Globus pallidus (tissue), 1 donor: ENCODE measurements at regions not wholly inside any gene's neighbourhood (a gene's known extent, or its start where the extent isn't known, plus 50 kb on each side); places are given as distances from the start of the nearest gene placed in this dataset.
"Not testable (repeated sequence)": the region's sequence is repeated elsewhere in the genome, so short reads cannot be mapped to it uniquely, and the experiment has no call there.

Experiments used
- DNase-seq: peaks from one replicate; pipeline ENCODE4 v3.0.0-alpha.2; 2015; ENCODE audit warnings: low spot score

- no peak for DNase-seq
Observed at GRCh38 chr13:62799931-62800436, 1384.3 kb upstream of the PCDH20 start.

DNA sequence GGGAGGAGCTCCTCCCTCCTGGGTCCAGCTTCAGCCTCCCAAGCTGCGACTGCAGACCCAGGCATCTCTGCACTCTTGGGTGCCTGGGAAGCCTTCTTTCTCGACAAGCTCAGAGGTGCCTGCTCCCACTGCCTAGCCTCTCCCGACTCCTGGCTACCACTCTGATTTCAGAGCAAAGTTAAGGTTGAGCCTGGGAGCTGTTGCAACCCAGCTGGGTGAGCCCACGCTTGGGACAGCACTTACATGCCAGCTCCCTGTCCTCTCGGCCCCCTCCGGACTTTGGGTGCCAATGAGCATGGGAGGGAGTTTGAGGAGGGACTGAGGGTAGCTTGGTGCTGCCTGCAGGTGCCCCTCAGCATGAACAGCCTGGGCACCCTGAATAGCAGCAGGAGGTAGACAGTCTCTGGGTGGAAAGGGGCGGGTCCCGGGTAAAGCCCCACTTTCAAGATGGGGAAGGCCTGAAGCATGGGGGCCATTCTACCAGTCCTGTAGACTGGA is 1383.4 kb upstream of the PCDH20 start:
- no peak for DNase-seq

DNA sequence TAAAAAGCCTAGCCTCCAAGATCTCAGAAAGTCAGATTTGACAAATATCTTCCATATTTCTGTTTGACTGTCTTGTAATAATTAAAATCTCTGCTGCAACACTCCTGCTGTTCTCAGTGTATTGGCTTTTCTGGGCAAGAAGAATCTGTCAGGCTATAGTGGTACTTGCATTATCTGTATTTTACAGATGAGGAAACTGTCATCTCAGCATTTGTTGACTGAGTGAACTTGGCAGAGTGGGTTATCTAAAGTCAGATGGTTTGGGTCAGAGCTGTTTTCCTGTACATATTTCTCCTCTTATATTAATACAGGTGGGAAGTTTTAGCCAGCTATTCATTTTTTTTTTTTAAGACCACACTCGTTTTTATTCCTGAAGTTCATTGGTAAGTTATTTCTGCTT is 1378.2 kb upstream of the PCDH20 start:
- no peak for DNase-seq

DNA sequence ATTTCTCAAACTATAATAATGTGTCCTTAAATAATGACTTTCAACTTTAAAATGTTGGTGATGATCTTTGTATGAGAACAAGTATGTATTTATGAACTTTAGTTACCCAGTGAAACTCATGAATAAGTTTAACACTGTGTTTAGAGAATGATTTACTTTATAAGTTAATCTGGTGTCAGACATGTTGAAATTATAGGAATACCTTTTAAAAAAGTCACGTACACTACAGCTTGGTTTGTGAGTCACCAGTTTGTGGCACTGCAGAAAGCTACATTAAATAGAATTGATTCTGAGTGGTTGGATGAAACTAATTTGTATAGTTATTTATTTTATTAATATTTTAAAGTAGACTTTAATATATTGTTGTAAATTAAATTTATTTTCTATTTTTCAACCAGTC is 1366.2 kb upstream of the PCDH20 start:
- no peak for DNase-seq

GRCh38 chr13:62779161-62779560 is 1363.5 kb upstream of the PCDH20 start:
- no peak for DNase-seq

DNA sequence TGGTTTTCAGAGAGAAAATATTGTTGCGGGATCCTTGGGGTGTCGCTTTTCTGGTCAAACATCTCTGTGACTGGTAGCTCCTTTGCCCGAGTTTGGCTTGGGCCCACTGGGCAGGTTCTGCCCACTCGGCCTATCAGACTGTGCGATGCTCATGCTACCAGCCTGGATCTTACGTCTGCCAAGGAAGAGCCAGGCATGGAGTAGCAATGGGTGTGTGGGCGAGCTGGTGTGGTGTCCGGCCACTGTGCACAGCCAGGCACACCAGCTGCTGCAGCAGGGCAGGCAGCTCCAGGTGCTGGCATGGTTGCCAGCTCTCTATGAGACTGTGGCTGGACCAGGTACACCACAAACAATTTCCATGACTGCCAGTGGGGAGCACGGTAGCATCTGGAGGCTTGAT is 1351.8 kb upstream of the PCDH20 start:
- no peak for DNase-seq

DNA sequence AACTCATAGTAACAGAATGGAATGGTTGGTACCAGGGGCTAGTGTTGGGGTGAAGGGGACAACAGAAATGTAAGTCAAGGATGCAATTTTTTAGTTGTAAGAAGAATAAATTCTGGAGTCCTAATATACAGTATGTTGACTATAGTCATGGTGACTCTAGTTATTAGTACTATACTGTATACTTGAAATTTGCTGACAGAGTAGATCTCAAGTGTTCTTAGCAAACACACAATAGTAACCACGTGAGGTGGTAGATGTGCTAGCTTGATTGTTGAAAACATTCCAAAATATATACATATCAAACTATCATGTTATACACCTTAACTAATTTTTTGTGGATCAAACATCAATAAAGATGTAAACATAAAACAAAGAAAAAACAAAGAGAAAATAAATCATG is 1345.1 kb upstream of the PCDH20 start:
- DNase-seq: no peak

DNA sequence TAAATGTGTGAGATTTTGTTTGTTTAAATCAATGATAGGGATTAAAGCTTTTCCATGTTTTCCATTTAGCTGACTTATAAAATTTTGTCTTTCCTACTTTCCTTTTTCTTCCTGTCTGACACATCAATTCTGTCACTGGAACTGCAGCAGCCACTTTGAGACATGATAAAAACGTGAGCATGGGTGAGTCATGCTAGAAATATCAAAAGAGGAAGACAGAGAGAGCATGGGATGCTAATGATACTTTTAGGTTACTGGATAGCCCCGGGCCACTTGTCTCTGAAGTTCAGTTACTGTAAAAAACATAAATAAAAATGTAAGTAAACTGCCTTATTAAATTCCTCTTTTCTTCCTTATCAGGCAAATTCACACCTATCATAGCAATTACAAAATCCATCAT is 1332.0 kb upstream of the PCDH20 start:
- DNase-seq: no peak

DNA sequence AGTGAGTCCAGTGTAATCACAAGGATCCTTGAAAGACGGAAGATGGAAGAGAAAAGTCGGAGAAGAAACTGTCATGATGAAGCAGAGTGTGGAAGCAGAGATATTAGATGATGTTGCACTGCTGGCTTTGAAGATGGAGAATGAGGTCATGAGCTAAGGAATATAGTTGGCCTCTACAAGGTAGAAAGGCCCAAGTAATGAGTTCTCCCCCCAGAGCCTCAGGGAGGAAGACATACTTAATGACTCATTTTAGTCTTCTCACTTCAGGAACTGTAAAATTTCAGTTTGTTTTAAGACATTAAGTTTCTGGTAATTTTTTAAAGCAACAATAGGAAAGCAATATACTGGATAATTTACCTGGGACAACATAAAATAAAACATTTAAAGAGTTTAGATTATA is 1331.5 kb upstream of the PCDH20 start:
- DNase-seq: no peak

- DNase-seq: not testable (repeated sequence)
Observed at GRCh38 chr13:62729746-62730145, 1314.1 kb upstream of the PCDH20 start.

DNA sequence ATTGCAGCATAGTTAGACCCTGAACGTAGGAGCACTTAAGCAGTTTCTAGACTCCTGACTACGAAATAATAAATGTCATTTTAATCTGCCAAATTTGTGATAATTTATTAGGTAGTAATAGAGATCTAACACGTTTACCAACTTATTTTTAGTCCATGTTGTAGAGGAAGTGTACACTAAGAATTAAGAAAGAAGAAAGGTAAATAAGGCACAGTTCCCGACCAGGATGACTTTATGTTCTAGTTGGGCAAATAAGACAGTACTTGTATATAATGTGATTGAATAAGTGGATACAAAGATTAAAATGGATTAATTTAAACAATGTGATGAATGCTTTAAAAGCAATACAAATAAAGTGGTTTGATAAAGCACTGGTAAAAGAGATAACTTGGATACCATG is 1306.2 kb upstream of the PCDH20 start:
- no peak for DNase-seq

DNA sequence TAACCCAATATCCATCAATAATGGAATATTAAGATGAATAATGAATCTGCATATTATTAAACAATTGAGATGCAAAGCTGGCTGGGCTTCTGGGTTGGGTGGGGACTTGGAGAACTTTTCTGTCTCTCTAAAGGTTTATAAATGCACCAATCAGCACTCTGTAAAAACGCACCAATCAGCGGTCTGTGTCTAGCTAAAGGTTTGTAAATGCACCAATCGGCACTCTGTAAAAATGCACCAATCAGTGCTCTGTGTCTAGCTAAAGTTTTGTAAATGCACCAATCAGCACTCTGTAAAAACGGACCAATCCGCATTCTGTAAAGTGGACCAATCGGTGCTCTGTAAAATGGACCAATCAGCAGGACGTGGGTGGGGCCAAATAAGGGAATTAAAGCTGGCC is 1296.3 kb upstream of the PCDH20 start:
- DNase-seq: not testable (repeated sequence)

- no peak for DNase-seq
Observed at GRCh38 chr13:62710787-62711186, 1295.1 kb upstream of the PCDH20 start.

GRCh38 chr13:62706048-62706447 is 1290.4 kb upstream of the PCDH20 start:
- no peak for DNase-seq

DNA sequence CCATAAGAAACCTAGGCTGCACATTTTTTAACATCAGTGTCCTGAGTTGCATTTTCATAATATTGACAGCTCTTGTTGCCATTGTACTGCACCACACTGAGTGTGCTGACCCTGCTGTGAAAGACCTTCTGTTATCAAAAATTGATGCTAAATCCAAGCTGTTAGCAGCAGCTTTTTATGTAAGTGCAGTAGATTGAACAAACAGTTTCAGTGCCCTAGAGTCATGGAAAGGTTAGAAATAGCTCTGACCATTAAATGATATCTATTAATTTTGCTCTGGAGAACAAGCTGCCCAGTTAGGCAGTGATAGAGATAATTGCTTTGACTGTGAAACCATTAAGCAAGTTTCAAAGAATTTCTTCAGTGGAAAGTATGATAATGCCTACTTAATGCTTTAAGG is 1289.2 kb upstream of the PCDH20 start:
- DNase-seq: no peak

DNA sequence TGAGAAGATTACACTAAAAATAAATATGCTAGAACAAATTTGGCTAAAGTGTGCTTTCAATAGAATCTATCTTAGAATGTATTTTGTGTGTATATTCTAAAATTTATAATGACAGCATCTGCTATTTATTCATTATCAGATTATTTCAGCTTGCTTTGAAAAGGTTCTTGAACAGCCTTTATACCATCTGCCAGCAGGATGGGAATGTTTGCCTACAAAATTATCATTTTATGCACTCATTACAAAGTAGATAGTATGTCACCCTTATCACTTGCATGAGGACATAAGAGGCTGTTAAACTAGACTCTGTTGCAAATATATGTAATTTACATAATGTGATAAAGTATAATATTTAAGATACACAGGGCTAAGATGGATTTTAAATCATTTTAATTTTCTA is 1286.9 kb upstream of the PCDH20 start:
- no peak for DNase-seq

- DNase-seq: no peak
Observed at GRCh38 chr13:62697701-62698100, 1282.1 kb upstream of the PCDH20 start.

GRCh38 chr13:62696490-62696889 is 1280.8 kb upstream of the PCDH20 start:
- DNase-seq: no peak

DNA sequence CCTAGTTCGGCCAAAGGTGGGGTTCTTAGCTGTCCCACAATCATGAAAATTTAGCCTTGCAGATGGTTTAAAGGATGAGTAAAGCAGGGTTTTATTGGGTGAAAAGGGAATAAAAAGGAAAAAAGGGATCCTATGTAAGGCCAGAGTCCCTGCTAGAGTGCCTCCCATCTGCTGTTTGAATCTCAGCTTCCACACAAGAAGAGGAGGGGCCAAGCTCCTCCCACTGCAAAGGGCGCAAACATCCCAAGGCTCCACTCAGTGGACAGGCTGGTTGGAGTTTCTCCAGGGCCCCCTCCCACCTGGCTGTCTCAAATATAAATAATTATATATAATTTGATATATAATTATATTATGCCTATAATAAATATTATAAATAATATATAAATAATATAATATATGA is 1272.1 kb upstream of the PCDH20 start:
- DNase-seq: no peak

GRCh38 chr13:62684359-62684758 is 1268.7 kb upstream of the PCDH20 start:
- no peak for DNase-seq

DNA sequence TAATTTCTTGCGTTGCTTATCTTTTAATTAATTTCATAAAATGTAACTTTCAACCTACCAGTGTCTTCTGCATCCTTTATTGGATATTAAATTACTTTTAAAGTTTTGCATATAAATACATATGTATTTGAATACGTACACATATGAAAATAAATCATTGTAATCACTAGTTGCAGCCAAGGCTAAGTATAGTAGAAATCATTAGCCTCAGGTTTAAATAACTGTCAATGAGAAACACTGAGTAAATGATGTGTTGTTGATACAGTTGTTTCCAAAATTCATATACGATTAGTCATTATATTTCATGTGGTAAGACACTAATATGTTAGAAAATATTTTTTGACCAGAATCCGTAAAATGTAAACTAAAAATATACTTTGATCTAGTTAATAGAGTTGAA is 1267.1 kb upstream of the PCDH20 start:
- DNase-seq: no peak

DNA sequence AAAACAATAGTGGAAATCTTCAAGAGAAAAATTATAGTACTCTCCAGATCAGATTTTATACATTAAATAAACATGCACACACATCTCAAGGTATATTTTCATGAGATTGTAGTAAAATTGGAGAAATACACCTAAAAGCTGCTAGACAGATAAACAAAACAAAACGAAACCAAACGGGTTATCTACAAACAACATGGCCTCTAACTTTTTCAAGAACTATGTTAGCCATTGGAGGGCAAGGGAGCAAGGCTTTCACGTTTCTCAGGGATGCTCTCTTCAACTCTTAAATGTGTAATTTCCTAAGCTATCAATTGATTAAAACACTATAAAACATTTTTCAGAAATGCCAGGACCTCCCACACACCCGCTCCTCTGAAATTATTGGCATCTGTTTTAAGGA is 1262.4 kb upstream of the PCDH20 start:
- no peak for DNase-seq

DNA sequence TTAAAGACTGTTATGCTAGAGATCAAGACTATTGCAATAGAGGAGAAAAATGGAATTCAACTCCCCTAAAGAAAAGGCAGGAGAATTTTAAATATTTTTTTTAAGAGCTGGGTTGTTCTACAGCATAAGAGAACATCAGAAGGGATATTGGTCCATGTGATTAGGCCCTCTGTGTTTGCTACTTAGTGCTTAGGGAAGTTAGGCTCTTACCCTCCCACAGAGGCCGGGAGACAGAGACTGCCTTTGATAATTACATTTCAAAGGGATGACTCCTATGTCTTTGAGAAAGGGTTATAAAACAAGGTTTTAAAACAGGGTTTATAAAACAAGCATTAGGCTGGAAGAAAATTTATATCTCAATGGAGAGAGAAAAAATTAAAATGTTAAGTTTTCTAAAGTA is 1248.1 kb upstream of the PCDH20 start:
- no peak for DNase-seq

- no peak for DNase-seq
Observed at GRCh38 chr13:62659365-62659764, 1243.7 kb upstream of the PCDH20 start.

DNA sequence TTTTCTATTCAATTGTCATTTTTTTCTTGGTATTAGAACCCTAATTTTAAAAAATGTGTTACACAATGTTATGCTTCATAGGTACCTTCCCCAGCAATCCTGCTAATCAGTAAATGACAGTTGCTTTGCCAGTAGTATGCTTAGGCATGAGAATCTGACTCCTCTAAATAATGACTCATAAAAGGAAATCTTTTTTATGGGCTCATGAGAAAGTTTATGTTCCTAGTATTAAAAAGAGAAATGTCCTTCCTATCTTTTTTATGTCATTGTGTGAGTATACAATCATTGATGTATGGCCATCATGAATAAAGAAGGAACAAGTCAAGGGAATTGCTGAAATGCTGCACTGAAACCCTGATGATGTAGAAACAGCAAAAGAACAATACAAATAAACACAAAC is 1237.7 kb upstream of the PCDH20 start:
- no peak for DNase-seq
